PFSK-1 (cell line): ENCODE measurements at regions not wholly inside any gene's neighbourhood (a gene's known extent, or its start where the extent isn't known, plus 50 kb on each side); places are given as distances from the start of the nearest gene placed in this dataset.

ENCODE experiments used
- POLR2AphosphoS5 ChIP-seq: IDR thresholded peaks from 2 replicates; pipeline ENCODE4 v1.6.1; 2012; ENCODE audit warnings: low read depth, mild to moderate bottlenecking, control low read depth, low read length, moderate library complexity
- TF ChIP-seq, protein P1 (sequence below), 2 experiments: IDR thresholded peaks; 2 replicates each; pipeline versions ENCODE4 v1.6.1 to v1.8.0; 2011 to 2012; ENCODE audit warnings: low read depth in 2 of 2, low read length in 2 of 2, control low read depth in 1 of 2, inconsistent platforms in 1 of 2, mild to moderate bottlenecking in 1 of 2, moderate library complexity in 1 of 2; ENCODE audit not compliant: insufficient read depth in 1 of 2

DNA sequence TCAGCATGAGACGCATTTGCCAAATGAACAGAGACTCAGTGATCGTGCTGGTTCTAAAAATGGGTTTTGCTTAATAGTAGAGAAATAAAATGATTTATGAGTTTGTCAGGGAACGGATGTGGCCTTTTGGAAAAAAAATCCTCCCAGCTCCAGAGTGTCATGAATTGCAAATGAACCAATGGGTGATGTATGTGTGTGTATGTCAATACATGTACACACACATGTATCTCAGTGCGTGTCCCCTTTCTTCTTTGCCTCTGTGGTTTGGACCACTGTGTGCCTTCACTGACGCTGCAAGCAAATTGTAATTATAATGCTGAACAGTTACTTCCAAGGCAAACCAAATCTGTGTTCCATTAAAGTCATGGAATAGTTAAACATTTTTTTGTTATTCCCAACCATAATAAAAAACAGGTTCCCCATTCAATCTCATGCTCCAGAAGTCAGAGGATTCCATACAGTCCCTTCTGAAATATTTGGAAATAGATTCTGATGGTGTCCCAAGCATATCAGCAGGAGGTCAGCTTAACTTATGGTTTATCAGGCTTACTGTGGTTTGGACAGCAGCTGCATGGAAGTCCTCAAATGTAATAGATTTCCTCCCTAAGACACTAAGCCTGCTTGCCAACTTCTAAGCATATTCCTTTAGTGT lies 630.5 kb downstream of the ACTL7B start:
- TF ChIP-seq, protein P1, sequence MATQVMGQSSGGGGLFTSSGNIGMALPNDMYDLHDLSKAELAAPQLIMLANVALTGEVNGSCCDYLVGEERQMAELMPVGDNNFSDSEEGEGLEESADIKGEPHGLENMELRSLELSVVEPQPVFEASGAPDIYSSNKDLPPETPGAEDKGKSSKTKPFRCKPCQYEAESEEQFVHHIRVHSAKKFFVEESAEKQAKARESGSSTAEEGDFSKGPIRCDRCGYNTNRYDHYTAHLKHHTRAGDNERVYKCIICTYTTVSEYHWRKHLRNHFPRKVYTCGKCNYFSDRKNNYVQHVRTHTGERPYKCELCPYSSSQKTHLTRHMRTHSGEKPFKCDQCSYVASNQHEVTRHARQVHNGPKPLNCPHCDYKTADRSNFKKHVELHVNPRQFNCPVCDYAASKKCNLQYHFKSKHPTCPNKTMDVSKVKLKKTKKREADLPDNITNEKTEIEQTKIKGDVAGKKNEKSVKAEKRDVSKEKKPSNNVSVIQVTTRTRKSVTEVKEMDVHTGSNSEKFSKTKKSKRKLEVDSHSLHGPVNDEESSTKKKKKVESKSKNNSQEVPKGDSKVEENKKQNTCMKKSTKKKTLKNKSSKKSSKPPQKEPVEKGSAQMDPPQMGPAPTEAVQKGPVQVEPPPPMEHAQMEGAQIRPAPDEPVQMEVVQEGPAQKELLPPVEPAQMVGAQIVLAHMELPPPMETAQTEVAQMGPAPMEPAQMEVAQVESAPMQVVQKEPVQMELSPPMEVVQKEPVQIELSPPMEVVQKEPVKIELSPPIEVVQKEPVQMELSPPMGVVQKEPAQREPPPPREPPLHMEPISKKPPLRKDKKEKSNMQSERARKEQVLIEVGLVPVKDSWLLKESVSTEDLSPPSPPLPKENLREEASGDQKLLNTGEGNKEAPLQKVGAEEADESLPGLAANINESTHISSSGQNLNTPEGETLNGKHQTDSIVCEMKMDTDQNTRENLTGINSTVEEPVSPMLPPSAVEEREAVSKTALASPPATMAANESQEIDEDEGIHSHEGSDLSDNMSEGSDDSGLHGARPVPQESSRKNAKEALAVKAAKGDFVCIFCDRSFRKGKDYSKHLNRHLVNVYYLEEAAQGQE (IDR thresholded peaks at IDR 0.05; ENCODE audit: insufficient read depth in 1 of 2, low read depth in 2 of 2, low read length in 2 of 2) = peak in 1 of 2 experiments; percentile 42; a peak in 1 of 4 replicates
- TF ChIP-seq POLR2AphosphoS5 = no peak
